ENCODE measurements at regions not wholly inside any gene's neighbourhood (a gene's known extent, or its start where the extent isn't known, plus 50 kb on each side); places are given as distances from the start of the nearest gene placed in this dataset.

DNA sequence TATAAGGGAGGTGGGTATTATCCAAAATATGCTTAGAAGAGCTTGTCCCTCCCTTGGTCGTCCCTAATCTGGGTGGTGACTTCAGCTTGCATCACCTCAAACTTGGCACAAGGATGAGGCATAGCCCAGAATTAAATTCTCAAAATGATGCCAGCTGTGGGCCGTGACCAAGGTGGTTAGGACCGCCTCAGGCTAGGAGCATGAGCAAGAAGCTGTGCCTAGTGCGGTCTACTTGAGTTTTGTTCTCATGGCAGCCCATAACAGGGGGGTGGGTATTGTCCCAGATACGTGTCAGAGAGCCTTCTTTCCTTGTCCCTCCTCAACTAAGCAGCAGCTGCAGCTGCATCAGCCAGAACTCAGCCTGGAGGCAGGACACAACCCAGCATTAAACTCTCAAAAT lies 2620.0 kb downstream of the PCDH7 start:
- H3K4me3 ChIP-seq (ENCODE audit: low read length) = no peak overlapping the region
- no peak for TF ChIP-seq CTCF (conservative IDR thresholded peaks at IDR 0.05; ENCODE audit: low read length)
- no peak for DNase-seq (ENCODE audit: low read depth)

- H3K4me3 ChIP-seq (ENCODE audit: low read length) = no peak overlapping the region
- no peak for DNase-seq (ENCODE audit: low read depth)
- no peak for TF ChIP-seq CTCF (conservative IDR thresholded peaks at IDR 0.05; ENCODE audit: low read length)
These were observed 2629.2 kb downstream of the PCDH7 start for GRCh38 chr4:33349376-33349775.

GRCh38 chr4:33357121-33357520 lies 2637.0 kb downstream of the PCDH7 start:
- TF ChIP-seq CTCF (conservative IDR thresholded peaks at IDR 0.05; ENCODE audit: low read length) = no peak
- DNase-seq (ENCODE audit: low read depth) = no peak
- no peak overlapping the region for H3K4me3 ChIP-seq (ENCODE audit: low read length)

DNA sequence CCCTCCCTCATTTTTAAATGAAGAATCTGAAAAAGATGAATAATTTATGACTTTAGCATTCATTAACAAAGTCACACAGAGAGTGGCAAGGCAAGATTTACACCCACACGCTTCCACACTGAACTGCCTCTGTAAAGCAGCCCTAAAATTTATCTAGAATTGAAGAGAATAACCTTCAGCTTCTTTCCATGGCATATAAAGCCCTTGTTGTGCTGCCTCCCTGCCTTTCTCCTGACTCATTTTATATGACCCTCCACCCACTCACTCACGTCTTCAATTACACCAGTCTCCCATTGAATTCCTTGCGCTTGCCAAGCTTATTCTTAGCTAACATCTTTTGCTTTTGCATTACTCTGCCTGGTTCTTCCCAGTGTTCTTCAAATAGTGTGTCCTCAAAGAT lies 2649.3 kb downstream of the PCDH7 start:
- no peak for TF ChIP-seq CTCF (conservative IDR thresholded peaks at IDR 0.05; ENCODE audit: low read length)
- DNase-seq (ENCODE audit: low read depth) = no peak
- no peak overlapping the region for H3K4me3 ChIP-seq (ENCODE audit: low read length)

DNA sequence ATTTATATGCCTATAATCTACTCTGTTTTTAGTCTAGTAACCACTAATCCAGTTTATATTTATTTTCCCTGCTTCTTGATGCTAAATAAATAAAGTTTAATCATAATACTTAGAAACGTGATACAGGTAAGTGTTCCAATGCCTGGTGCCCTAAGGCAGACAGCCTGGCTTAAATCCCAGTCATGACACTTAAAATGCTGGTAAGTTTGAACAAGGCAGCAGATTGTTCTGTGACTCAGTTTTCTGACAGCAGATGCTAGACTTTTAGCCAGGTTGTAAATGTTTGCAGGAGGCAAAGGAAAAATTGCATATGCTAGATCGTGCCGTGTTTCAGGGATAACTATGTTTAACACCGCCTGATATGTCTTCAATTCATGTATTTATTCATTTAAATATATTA lies 2661.6 kb downstream of the PCDH7 start:
- TF ChIP-seq CTCF (conservative IDR thresholded peaks at IDR 0.05; ENCODE audit: low read length) = no peak
- no peak for DNase-seq (ENCODE audit: low read depth)
- no peak overlapping the region for H3K4me3 ChIP-seq (ENCODE audit: low read length)

DNA sequence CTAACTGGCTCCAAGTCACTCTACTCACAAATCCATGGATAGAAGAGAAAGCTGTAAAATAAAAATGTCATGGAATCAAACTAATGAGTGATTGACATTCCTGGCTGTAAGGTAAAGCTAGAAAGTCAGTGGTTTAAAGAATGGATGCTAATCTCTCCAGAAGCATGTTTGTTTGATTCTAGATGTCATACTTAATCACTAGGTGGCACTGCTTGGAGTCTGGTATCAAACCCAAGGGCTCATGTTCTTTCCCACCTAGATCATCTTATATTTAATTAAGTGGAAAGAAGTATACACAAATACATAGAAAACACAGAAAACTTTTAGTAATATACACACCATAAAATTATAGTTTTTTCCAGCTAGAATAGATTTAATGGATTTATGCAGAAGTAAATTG lies 2666.6 kb downstream of the PCDH7 start:
- no peak for TF ChIP-seq CTCF (conservative IDR thresholded peaks at IDR 0.05; ENCODE audit: low read length)
- H3K4me3 ChIP-seq (ENCODE audit: low read length) = no peak overlapping the region
- DNase-seq (ENCODE audit: low read depth) = no peak

GRCh38 chr4:33390976-33391375 lies 2670.8 kb downstream of the PCDH7 start:
- H3K4me3 ChIP-seq (ENCODE audit: low read length) = no peak overlapping the region
- no peak for TF ChIP-seq CTCF (conservative IDR thresholded peaks at IDR 0.05; ENCODE audit: low read length)
- no peak for DNase-seq (ENCODE audit: low read depth)
